GM20000 (cell line): ENCODE measurements at regions not wholly inside any gene's neighbourhood (a gene's known extent, or its start where the extent isn't known, plus 50 kb on each side); places are given as distances from the start of the nearest gene placed in this dataset.
A peak's percentile ranks its signal among the peaks of the same experiment; 100 is the strongest.

Experiments
- DNase-seq: peaks from one replicate; pipeline ENCODE4 v3.0.0; 2012; ENCODE audit warnings: low spot score
- CTCF ChIP-seq: IDR thresholded peaks from 2 replicates; pipeline ENCODE4 v1.5.1; 2012; ENCODE audit warnings: mild to moderate bottlenecking, control low read depth; ENCODE audit errors: extremely low read depth, missing control alignments

- TF ChIP-seq CTCF, result no peak
- no peak for DNase-seq
Measured at GRCh38 chr20:5451643-5452210, 135.0 kb upstream of the PROKR2 start.

- peak; percentile 47 for TF ChIP-seq CTCF
- peak; percentile 77 for DNase-seq
Measured at GRCh38 chr20:5448449-5449118, 131.8 kb upstream of the PROKR2 start.

GRCh38 chr20:5447188-5447587 lies 130.4 kb upstream of the PROKR2 start:
- TF ChIP-seq CTCF, result no peak
- no peak for DNase-seq

GRCh38 chr20:5445611-5446010 lies 128.9 kb upstream of the PROKR2 start:
- TF ChIP-seq CTCF, result no peak
- DNase-seq, result no peak

- no peak for DNase-seq
- no peak for TF ChIP-seq CTCF
Measured at GRCh38 chr20:5442101-5442500, 125.3 kb upstream of the PROKR2 start.

GRCh38 chr20:5434116-5434515 lies 117.4 kb upstream of the PROKR2 start:
- DNase-seq, result no peak
- no peak for TF ChIP-seq CTCF

GRCh38 chr20:5433352-5433751 lies 116.6 kb upstream of the PROKR2 start:
- no peak for TF ChIP-seq CTCF
- DNase-seq, result no peak
